ENCODE measurements at regions not wholly inside any gene's neighbourhood (a gene's known extent, or its start where the extent isn't known, plus 50 kb on each side); places are given as distances from the start of the nearest gene placed in this dataset.
"Not testable (repeated sequence)": the region's sequence is repeated elsewhere in the genome, so short reads cannot be mapped to it uniquely, and the experiment has no call there.

GRCh38 chr4:38385093-38386004 lies 278.6 kb upstream of the KLF3 start:
- peak; percentile 88 for DNase-seq (ENCODE audit: low read depth)
- in situ Hi-C loops (cut with HindIII; ENCODE audit: low pct_unique_long_range_greater_than_20kb, low sequenced_read_pairs) = no loop called here

- DNase-seq (ENCODE audit: low read depth) = peak; percentile 83
- in situ Hi-C loops (cut with HindIII; ENCODE audit: low pct_unique_long_range_greater_than_20kb, low sequenced_read_pairs) = no loop called here
These were observed 277.9 kb upstream of the KLF3 start for GRCh38 chr4:38386005-38386551.

- in situ Hi-C loops (cut with HindIII; ENCODE audit: low pct_unique_long_range_greater_than_20kb, low sequenced_read_pairs) = no loop called here
- DNase-seq (ENCODE audit: low read depth) = no peak
These were observed 277.3 kb upstream of the KLF3 start for GRCh38 chr4:38386654-38387188.

- no peak for DNase-seq (ENCODE audit: low read depth)
- in situ Hi-C loops (cut with HindIII; ENCODE audit: low pct_unique_long_range_greater_than_20kb, low sequenced_read_pairs) = no loop called here
These were observed 276.7 kb upstream of the KLF3 start for GRCh38 chr4:38387348-38387747.

- in situ Hi-C loops (cut with HindIII; ENCODE audit: low pct_unique_long_range_greater_than_20kb, low sequenced_read_pairs) = no loop called here
These were observed 276.2 kb upstream of the KLF3 start for GRCh38 chr4:38387819-38388218.

GRCh38 chr4:38388907-38389306 lies 275.1 kb upstream of the KLF3 start:
- DNase-seq (ENCODE audit: low read depth); in situ Hi-C loops (cut with HindIII; ENCODE audit: low pct_unique_long_range_greater_than_20kb, low sequenced_read_pairs): not testable (repeated sequence)

More at GRCh38 chr4:38387819-38388218, 276.2 kb upstream of the KLF3 start:
- DNase-seq (ENCODE audit: low read depth) = no peak

- in situ Hi-C loops (cut with HindIII; ENCODE audit: low pct_unique_long_range_greater_than_20kb, low sequenced_read_pairs) = no loop called here
- DNase-seq (ENCODE audit: low read depth) = no peak
These were observed 272.9 kb upstream of the KLF3 start for GRCh38 chr4:38390969-38391545.

- in situ Hi-C loops (cut with HindIII; ENCODE audit: low pct_unique_long_range_greater_than_20kb, low sequenced_read_pairs) = no loop called here
- no peak for DNase-seq (ENCODE audit: low read depth)
These were observed 271.7 kb upstream of the KLF3 start for GRCh38 chr4:38392223-38392855.

GRCh38 chr4:38396091-38396490 lies 267.9 kb upstream of the KLF3 start:
- in situ Hi-C loops (cut with HindIII; ENCODE audit: low pct_unique_long_range_greater_than_20kb, low sequenced_read_pairs) = no loop called here
- no peak for DNase-seq (ENCODE audit: low read depth)

- in situ Hi-C loops (cut with HindIII; ENCODE audit: low pct_unique_long_range_greater_than_20kb, low sequenced_read_pairs) = no loop called here
These were observed 267.0 kb upstream of the KLF3 start for GRCh38 chr4:38396845-38397547.

GRCh38 chr4:38400946-38401345 lies 263.1 kb upstream of the KLF3 start:
- in situ Hi-C loops (cut with HindIII; ENCODE audit: low pct_unique_long_range_greater_than_20kb, low sequenced_read_pairs) = no loop called here
- DNase-seq (ENCODE audit: low read depth) = peak; percentile 65

More at GRCh38 chr4:38396845-38397547, 267.0 kb upstream of the KLF3 start:
- no peak for DNase-seq (ENCODE audit: low read depth)

GRCh38 chr4:38406243-38406642 lies 257.8 kb upstream of the KLF3 start:
- no peak for DNase-seq (ENCODE audit: low read depth)
- in situ Hi-C loops (cut with HindIII; ENCODE audit: low pct_unique_long_range_greater_than_20kb, low sequenced_read_pairs) = no loop called here

GRCh38 chr4:38409852-38410251 lies 254.1 kb upstream of the KLF3 start:
- in situ Hi-C loops (cut with HindIII; ENCODE audit: low pct_unique_long_range_greater_than_20kb, low sequenced_read_pairs) = no loop called here
- DNase-seq (ENCODE audit: low read depth) = no peak

- no peak for DNase-seq (ENCODE audit: low read depth)
- in situ Hi-C loops (cut with HindIII; ENCODE audit: low pct_unique_long_range_greater_than_20kb, low sequenced_read_pairs) = no loop called here
These were observed 252.9 kb upstream of the KLF3 start for GRCh38 chr4:38411092-38411491.

- in situ Hi-C loops (cut with HindIII; ENCODE audit: low pct_unique_long_range_greater_than_20kb, low sequenced_read_pairs) = no loop called here
These were observed 251.9 kb upstream of the KLF3 start for GRCh38 chr4:38411981-38412536.

GRCh38 chr4:38413524-38414341 lies 250.3 kb upstream of the KLF3 start:
- in situ Hi-C loops (cut with HindIII; ENCODE audit: low pct_unique_long_range_greater_than_20kb, low sequenced_read_pairs) = no loop called here
- no peak for DNase-seq (ENCODE audit: low read depth)

More at GRCh38 chr4:38411981-38412536, 251.9 kb upstream of the KLF3 start:
- DNase-seq (ENCODE audit: low read depth) = no peak

- in situ Hi-C loops (cut with HindIII; ENCODE audit: low pct_unique_long_range_greater_than_20kb, low sequenced_read_pairs) = no loop called here
- no peak for DNase-seq (ENCODE audit: low read depth)
These were observed 249.6 kb upstream of the KLF3 start for GRCh38 chr4:38414410-38414809.

All from Caki2 (cell line).